SK-N-SH treated with all-trans-retinoic acid at 6 μM for 48 hours (cell line): ENCODE measurements at regions not wholly inside any gene's neighbourhood (a gene's known extent, or its start where the extent isn't known, plus 50 kb on each side); places are given as distances from the start of the nearest gene placed in this dataset.

Experiments
- ATAC-seq: fragments of 200-7000 bp; cut with Tn5 transposase; 3 replicates; pipeline ENCODE4 v1.9.1; 2020; ENCODE audit warnings: mild to moderate bottlenecking, moderate library complexity
- ARNTL ChIP-seq: fragments of 450-650 bp; formaldehyde crosslinking; IDR thresholded peaks from 2 replicates; pipeline ENCODE4 v1.5.0; 2020; ENCODE audit warnings: low read depth, mild to moderate bottlenecking, moderate library complexity, borderline replicate concordance
- BACH2 ChIP-seq: fragments of 250-450 bp; sonication (Bioruptor Pico); IDR thresholded peaks from 2 replicates; pipeline ENCODE4 v1.9.0; 2021; ENCODE audit warnings: mild to moderate bottlenecking, borderline replicate concordance
- CREB5 ChIP-seq: fragments of 250-450 bp; sonication (Bioruptor Pico); IDR thresholded peaks from 2 replicates; pipeline ENCODE4 v1.5.1; 2020; ENCODE audit warnings: low read depth, mild to moderate bottlenecking, moderate library complexity
- CSDC2 ChIP-seq: fragments of 250-450 bp; sonication (Bioruptor Pico); IDR thresholded peaks from 2 replicates; pipeline ENCODE4 v1.5.0; 2020; ENCODE audit warnings: mild to moderate bottlenecking, moderate library complexity
- CSRNP3 ChIP-seq: fragments of 250-450 bp; sonication (Bioruptor Pico); IDR thresholded peaks from 2 replicates; pipeline ENCODE4 v1.5.1; 2021; ENCODE audit warnings: mild to moderate bottlenecking, moderate library complexity
- ESRRG ChIP-seq: fragments of 250-450 bp; sonication (Bioruptor Pico); IDR thresholded peaks from 2 replicates; pipeline ENCODE4 v1.6.1; 2021; ENCODE audit warnings: mild to moderate bottlenecking
- ISL1 ChIP-seq: fragments of 250-450 bp; sonication (Bioruptor Pico); IDR thresholded peaks from 2 replicates; pipeline ENCODE4 v2.1.2; 2022; ENCODE audit warnings: mild to moderate bottlenecking, moderate library complexity
- OSR1 ChIP-seq: fragments of 250-450 bp; sonication (Bioruptor Pico); IDR thresholded peaks from 2 replicates; pipeline ENCODE4 v1.8.0; 2022; ENCODE audit warnings: moderate library complexity, mild to moderate bottlenecking, inconsistent platforms
- POU6F1 ChIP-seq: fragments of 250-450 bp; sonication (Bioruptor Pico); IDR thresholded peaks from 2 replicates; pipeline ENCODE4 v1.8.0; 2021; ENCODE audit warnings: low read depth, mild to moderate bottlenecking, moderate library complexity, borderline replicate concordance
- PPARA ChIP-seq: fragments of 250-450 bp; sonication (Bioruptor Pico); IDR thresholded peaks from 2 replicates; pipeline ENCODE4 v1.5.0; 2020; ENCODE audit warnings: mild to moderate bottlenecking, borderline replicate concordance
- RARB ChIP-seq: fragments of 250-450 bp; sonication (Bioruptor Pico); IDR thresholded peaks from 2 replicates; pipeline ENCODE4 v1.8.0; 2021; ENCODE audit warnings: mild to moderate bottlenecking, moderate library complexity
- SNAI2 ChIP-seq: fragments of 250-450 bp; sonication (Bioruptor Pico); IDR thresholded peaks from 2 replicates; pipeline ENCODE4 v1.5.0; 2020; ENCODE audit warnings: mild to moderate bottlenecking, moderate library complexity
- TOX ChIP-seq: fragments of 250-450 bp; sonication (Bioruptor Pico); IDR thresholded peaks from 2 replicates; pipeline ENCODE4 v1.8.0; 2021; ENCODE audit warnings: mild to moderate bottlenecking, moderate library complexity, borderline replicate concordance
- TSHZ2 ChIP-seq: fragments of 250-450 bp; sonication (Bioruptor Pico); IDR thresholded peaks from 2 replicates; pipeline ENCODE4 v1.5.0; 2020; ENCODE audit warnings: mild to moderate bottlenecking, moderate library complexity
- ZC3H10 ChIP-seq: fragments of 250-450 bp; sonication (Bioruptor Pico); IDR thresholded peaks from 2 replicates; pipeline ENCODE4 v1.5.1; 2021; ENCODE audit warnings: mild to moderate bottlenecking, moderate library complexity
- ZFP3 ChIP-seq: fragments of 250-450 bp; sonication (Bioruptor Pico); IDR thresholded peaks from 2 replicates; pipeline ENCODE4 v1.5.0; 2020; ENCODE audit warnings: mild to moderate bottlenecking, moderate library complexity
- ZFP30 ChIP-seq: fragments of 450-650 bp; formaldehyde crosslinking; IDR thresholded peaks from 2 replicates; pipeline ENCODE4 v1.5.0; 2022; ENCODE audit warnings: mild to moderate bottlenecking, moderate library complexity
- ZNF565 ChIP-seq: fragments of 450-650 bp; formaldehyde crosslinking; conservative IDR thresholded peaks from 2 replicates; pipeline ENCODE4 v1.5.0; 2020; ENCODE audit warnings: low read depth, mild to moderate bottlenecking, moderate library complexity
- ZNF70 ChIP-seq: fragments of 450-650 bp; formaldehyde crosslinking; IDR thresholded peaks from 2 replicates; pipeline ENCODE4 v1.5.0; 2020; ENCODE audit warnings: mild to moderate bottlenecking, moderate library complexity

GRCh38 chr10:107732045-107732444 is 567.5 kb upstream of the SORCS1 start (continued):
- TF ChIP-seq CSRNP3, result no peak
- no peak for TF ChIP-seq POU6F1 (CRISPR knock-in tag)

GRCh38 chr10:107728807-107729206 is 564.3 kb upstream of the SORCS1 start:
- no peak for TF ChIP-seq CREB5 (CRISPR knock-in tag)
- no peak for TF ChIP-seq BACH2 (CRISPR knock-in tag)
- ATAC-seq, result no peak

- TF ChIP-seq ISL1 (CRISPR knock-in tag) (peak; percentile 30; the same call in 1 of the 2 replicates), ZNF565 (CRISPR knock-in tag) (no peak)
- peak; percentile 54 for ATAC-seq
These were observed 563.3 kb upstream of the SORCS1 start for GRCh38 chr10:107727767-107728317.

GRCh38 chr10:107718864-107719263 is 554.4 kb upstream of the SORCS1 start:
- no peak for ATAC-seq
- TF ChIP-seq SNAI2 (CRISPR knock-in tag), result no peak
- TF ChIP-seq TSHZ2 (CRISPR knock-in tag), result no peak
- TF ChIP-seq TOX (CRISPR knock-in tag), result peak; percentile 54; the same call in 1 of the 2 replicates
- TF ChIP-seq ZC3H10 (CRISPR knock-in tag), result no peak
- no peak for TF ChIP-seq RARB (CRISPR knock-in tag)
- no peak for TF ChIP-seq CSRNP3
- TF ChIP-seq CSDC2, result no peak

- ATAC-seq, result no peak
- no peak for TF ChIP-seq ESRRG (CRISPR knock-in tag)
- TF ChIP-seq ARNTL (CRISPR knock-in tag), result no peak
- TF ChIP-seq POU6F1 (CRISPR knock-in tag), result no peak
- TF ChIP-seq OSR1 (CRISPR knock-in tag), result no peak
- TF ChIP-seq CSRNP3, result no peak
- no peak for TF ChIP-seq ZFP3 (CRISPR knock-in tag)
- TF ChIP-seq PPARA (CRISPR knock-in tag), result no peak
- no peak for TF ChIP-seq BACH2 (CRISPR knock-in tag)
- TF ChIP-seq ZC3H10 (CRISPR knock-in tag), result no peak
- TF ChIP-seq ZNF565 (CRISPR knock-in tag), result no peak
- no peak for TF ChIP-seq TSHZ2 (CRISPR knock-in tag)
- no peak for TF ChIP-seq ZNF70 (CRISPR knock-in tag)
- TF ChIP-seq ZFP30 (CRISPR knock-in tag), result no peak
These were observed 552.5 kb upstream of the SORCS1 start for GRCh38 chr10:107717046-107717445.
